RCC 7860 (cell line): ENCODE measurements at regions not wholly inside any gene's neighbourhood (a gene's known extent, or its start where the extent isn't known, plus 50 kb on each side); places are given as distances from the start of the nearest gene placed in this dataset.

Experiments
- DNase-seq: peaks from one replicate; pipeline ENCODE4 v3.0.0-alpha.2; 2015; ENCODE audit warnings: low spot score
- FAIRE-seq: peaks from 2 replicates; lab custom pipeline; 2012; peaks lifted over from hg19 to GRCh38; lab: Jason Lieb, UNC

DNA sequence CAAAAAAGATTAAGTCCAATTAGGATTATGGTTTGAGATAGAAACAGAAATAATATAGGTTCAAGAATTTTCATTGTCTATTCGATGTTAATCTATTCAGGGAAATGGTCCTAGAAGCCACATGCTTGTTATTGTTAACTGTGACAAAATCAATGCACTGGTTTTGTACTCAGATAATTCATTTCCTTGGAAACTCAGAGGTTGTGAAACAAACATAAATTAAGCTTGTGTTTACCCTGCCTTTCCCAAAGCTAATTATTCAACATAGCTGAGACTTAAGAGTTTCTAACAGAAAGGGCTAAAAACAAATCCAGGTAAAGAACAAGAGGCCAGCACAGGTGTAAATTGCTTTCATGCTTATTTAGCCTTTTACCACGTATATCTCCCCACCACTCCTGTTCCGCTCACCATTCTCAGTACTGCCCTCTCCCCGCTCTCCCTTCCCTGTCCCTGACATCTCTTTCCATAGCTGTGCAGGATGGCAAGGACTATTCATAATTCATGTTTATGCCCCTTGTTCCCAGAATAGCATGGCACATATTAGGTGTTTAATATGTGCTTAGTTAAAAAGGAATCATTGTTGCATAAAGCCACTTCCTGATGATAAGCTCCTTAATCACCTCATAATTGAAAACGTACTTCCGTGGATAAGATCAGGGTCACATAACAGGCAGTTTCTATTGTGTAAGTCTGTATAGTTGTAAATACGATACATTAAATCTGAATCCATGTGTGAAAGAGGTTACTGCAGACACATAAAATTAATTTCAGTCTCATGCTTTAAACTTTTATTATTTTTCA, 131.8 kb upstream of the USP15 start:
- FAIRE-seq = no peak
- DNase-seq = no peak

GRCh38 chr12:62129291-62129690, 130.9 kb upstream of the USP15 start:
- FAIRE-seq (no peak), DNase-seq (no peak)

DNA sequence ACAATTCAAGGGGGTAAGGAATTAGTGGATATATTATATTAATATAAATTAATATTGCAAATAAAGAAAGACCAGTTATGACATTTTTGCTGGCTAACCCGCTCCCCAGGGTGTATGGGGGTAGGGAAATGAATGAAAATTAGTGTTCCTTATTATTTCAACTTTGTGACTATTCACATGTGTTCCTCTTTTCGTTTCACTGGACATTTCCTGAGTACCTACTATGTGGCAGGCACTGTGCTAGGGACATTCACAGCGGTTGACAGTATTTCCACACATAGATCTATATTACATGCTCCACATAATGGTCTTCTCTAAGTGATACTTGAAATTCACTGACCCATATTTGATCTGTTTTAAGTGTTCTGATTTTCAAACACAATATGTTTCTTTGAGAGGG, 129.8 kb upstream of the USP15 start:
- DNase-seq (no peak), FAIRE-seq (no peak)

DNA sequence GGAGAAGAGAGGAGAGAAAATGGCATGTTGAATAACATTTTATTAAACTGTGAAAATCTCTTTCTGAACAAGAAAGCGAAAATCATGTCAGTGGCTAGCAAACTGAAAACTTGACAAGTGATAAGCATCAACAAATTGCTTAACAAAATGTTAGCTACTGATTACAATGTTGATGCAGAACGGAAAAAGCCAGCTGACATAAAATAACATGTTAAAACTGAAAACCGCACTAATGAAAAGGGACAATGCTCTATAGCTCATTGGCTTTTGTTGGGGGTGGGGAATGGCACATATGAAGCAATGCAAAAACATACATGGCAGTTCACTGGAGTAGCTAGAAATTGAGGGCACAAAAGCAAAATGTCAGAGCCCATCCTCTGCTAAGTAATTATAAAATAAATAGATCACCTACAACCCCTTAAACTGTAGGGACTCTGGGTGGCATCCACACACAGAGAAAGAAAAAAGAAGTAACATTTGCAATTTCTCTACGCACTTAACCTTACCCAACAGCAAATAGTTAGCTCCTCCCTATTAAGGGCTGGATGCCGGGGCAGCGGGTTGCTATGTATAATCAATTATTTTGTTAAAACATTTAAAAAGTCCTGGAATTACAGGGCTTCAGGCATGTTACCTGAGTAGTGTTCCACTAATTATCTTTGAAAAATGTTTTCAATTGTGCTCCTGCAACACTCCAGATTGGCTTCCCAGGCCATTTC, 129.2 kb upstream of the USP15 start:
- no peak for DNase-seq
- no peak for FAIRE-seq

- no peak for FAIRE-seq
- DNase-seq = no peak
Measured at GRCh38 chr12:62133440-62133839, 126.8 kb upstream of the USP15 start.

DNA sequence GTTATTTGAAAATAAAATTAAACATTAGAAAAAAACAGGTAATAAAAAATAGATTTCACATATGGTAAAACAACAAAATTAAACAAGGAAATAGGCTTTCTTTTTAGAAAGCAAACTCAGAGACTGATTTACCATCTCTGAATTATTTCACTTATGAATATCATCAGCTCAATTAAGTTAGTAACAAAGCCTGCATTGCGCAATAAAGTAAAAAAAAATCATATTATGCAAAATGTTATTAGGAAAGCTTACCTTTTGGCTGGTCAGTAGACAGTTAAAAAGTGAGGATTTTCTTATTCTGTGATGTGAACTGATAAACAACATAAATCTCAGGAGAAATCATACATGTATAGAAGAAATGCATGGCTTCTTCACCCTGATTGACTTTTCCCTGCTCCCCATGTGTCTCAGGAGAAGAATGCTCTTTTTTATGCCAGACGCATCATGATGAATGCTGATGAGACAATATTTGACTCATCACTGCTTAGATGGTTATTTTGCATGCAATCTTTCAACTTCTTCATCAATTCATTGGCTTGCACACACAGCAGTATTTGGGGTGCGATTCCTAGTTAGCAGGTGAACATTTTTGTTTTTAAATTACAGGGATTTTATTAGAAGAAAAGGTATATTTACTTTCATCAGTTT, 124.5 kb upstream of the USP15 start:
- no peak for DNase-seq
- no peak for FAIRE-seq

GRCh38 chr12:62136496-62136895, 123.7 kb upstream of the USP15 start:
- FAIRE-seq = no peak
- no peak for DNase-seq

DNA sequence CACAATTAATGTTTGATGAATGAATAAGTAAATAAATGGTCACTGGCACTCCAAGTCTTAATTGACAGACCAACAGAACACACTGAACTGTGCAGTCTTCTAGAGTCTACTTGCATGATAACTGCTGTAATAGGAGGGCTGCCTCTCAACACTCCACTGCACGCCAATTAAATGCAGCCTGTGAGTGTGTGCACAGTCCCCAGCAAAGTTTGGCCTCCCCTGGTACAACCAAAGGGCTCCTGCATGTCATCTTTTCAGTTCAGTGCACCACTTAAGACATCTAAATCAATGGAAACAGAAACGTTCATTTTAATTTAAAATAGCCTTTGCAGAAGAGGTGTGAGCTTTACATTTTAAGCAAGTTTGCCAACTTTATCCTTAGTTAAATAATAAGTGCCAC, 121.7 kb upstream of the USP15 start:
- DNase-seq = no peak
- no peak for FAIRE-seq

GRCh38 chr12:62146318-62146717, 113.9 kb upstream of the USP15 start:
- no peak for FAIRE-seq
- no peak for DNase-seq

- DNase-seq (no peak), FAIRE-seq (no peak)
Measured at GRCh38 chr12:62158013-62158412, 102.2 kb upstream of the USP15 start.

DNA sequence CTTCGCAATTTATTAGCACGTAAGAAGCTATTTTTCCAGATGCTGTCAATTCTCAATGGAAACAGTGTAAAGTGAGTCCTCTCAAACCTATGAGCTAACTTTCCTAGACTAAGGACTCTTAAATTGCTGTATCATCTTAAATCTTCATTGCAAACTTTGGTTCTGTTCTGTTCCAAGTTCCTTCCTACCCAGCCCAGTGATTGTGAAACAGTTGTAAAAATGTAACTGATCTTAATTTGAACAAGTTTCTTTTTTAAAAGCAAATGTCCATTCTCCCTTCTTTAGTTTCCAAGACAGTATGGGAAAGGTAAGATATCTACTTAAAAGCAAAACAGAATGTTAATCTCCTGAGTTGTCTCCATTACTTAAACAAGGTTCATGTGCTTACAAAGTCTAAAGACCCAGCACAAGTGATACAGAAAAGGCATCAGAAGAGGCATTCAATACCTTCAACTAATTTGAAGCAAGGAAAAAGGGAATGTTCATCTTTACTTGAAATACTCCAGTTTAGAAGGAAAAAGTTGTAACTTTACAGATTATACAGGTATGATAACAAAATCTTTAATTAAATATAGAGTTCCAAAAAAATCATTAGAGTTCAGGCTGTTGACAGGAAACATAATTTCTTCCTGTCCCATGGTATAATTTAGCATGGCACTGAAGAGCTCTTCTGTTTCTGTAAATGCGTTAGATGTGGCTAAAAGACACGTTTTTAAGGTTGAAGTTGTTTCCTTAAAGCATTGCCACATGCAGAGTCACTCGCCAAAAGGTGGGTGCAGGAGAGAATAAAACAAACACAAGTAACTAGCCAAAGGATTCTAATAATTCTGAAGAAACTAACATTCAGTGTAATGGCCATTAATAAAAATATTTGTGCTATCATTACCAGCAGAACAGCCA, 101.5 kb upstream of the USP15 start:
- FAIRE-seq (no peak), DNase-seq (no peak)

GRCh38 chr12:62162214-62162613, 98.0 kb upstream of the USP15 start:
- FAIRE-seq (no peak), DNase-seq (no peak)

DNA sequence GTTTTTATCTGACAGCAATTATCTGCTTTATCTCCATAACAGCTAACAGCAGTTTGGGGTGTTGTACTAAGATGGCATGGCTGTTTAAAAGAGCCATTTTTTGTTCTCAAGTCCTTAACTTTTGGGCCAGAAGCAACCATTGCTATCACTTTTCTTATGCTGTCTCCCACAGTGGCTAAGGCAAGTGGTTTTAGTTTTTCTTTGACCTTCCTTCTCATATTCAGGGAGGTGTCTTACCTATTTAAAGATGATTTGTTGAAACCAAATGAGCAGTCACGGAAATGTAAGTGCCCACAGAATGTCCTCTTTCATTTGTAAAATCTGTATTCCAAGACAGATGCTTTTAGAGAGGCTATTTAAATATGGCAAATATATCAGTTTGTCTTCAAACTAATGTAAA, 96.8 kb upstream of the USP15 start:
- DNase-seq = no peak
- FAIRE-seq = no peak

GRCh38 chr12:62164036-62164435, 96.2 kb upstream of the USP15 start:
- no peak for DNase-seq
- FAIRE-seq = no peak

DNA sequence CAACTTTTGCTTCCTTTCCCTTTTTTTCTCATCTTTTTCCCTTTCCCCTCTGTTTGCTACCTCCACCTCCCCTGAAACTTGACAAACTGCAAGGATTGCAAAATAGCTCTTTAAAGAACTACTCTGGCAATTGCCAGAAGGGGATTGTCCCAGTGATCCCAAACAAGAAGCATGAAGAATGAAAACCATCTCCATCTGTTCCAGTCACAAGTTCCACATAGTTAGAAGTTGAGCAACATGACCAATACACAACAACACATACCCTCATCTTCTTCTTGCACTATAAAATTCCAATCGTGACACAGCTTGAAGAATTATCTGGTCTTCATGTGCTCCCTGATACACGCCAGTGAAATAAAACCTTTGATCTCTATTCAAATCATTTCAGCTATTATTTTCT, 93.7 kb upstream of the USP15 start:
- DNase-seq (no peak), FAIRE-seq (no peak)

DNA sequence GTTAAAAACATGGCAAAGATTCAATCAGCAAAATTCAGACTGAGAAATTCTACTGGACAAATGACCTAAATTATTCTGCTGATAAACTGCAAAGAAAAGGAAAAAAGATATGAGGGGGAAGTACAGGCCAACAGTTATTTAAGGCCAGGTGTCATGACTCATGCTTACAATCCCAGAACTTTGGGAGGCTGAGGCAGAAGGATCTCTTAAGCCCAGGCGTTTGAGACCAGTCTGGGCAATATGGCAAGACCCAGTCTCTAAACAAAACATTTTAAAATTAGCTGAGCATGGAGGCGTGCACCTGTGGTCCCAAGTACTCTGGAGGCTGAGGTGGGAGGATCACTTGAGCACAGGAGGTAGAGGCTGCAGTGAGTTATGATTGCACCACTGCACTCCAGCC, 91.8 kb upstream of the USP15 start:
- DNase-seq (no peak), FAIRE-seq (no peak)

GRCh38 chr12:62170241-62170640, 90.0 kb upstream of the USP15 start:
- DNase-seq (no peak), FAIRE-seq (no peak)

DNA sequence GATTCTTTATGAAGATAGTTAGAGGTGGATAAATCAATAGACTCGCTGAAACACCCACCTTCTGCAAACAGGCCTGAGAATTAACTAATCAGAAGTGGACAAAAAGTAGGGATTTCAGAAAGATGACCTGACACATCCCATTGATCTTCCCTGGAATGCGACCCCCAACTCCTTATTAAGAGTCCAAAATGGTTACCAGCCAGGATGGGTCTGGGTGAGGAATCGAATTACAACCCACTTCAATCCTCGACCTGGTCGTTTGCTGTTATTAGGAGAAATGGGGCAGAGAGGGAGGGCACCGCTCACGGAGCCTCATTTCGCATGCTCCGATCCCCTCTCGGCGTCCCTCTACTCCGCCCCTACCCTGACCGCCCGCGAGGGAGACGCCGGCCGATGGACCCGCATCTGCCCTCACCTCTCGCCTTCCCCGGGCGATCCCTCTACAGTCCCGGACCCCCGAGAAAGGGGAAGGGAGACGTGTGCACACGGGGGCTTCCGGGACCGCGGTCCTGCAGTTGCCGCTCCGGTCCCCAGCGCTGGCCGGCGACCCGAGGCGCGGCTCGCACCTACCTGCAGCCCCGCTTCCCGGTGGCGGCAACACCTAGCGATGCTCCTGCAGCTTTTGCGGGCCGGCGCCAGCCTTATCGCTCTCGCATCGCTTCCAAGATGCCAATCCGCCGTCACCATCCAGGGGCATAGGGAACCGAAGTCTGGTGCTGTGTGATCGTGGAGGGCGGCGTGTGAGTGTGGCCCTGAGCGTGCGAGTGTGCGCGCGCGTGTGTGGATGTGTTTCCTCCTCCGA, 69.3 kb upstream of the USP15 start:
- FAIRE-seq (no peak), DNase-seq (no peak)

GRCh38 chr12:62191491-62192179, 68.6 kb upstream of the USP15 start:
- FAIRE-seq (no peak), DNase-seq (no peak)
